Uterus (tissue), 3 donors: ENCODE measurements at regions not wholly inside any gene's neighbourhood (a gene's known extent, or its start where the extent isn't known, plus 50 kb on each side); places are given as distances from the start of the nearest gene placed in this dataset.

Source experiments
- DNase-seq, 2 donors: peaks; one replicate each; pipeline ENCODE4 v3.0.0-alpha.2; 2019 to 2020
- H3K27ac ChIP-seq, 2 donors: fragments of 200-600 bp; sonication (generic); 1 replicate in 1 of 2; 2 replicates in 1 of 2; pipeline ENCODE4 v1.5.1; 2016 to 2018
- H3K27me3 ChIP-seq, 2 donors: fragments of 200-600 bp; sonication (generic); one replicate each; pipeline ENCODE4 v1.5.1; 2018 to 2019; ENCODE audit warnings: control low read depth in 1 of 2
- H3K36me3 ChIP-seq, 2 donors: fragments of 200-600 bp; sonication (generic); one replicate each; pipeline ENCODE4 v1.5.1; 2019; ENCODE audit warnings: control low read depth in 1 of 2
- H3K4me1 ChIP-seq, 2 donors: fragments of 200-600 bp; sonication (generic); one replicate each; pipeline ENCODE4 v1.5.1; 2018 to 2019; ENCODE audit warnings: control low read depth in 1 of 2
- H3K4me3 ChIP-seq, 2 donors: fragments of 200-600 bp; sonication (generic); 1 replicate in 1 of 2; 2 replicates in 1 of 2; pipeline ENCODE4 v1.5.1; 2018 to 2019; ENCODE audit warnings: mild to moderate bottlenecking in 1 of 2
- H3K9me3 ChIP-seq, 2 donors: fragments of 200-600 bp; sonication (generic); one replicate each; pipeline ENCODE4 v1.5.1; 2019; ENCODE audit warnings: control low read depth in 1 of 2
- POLR2A ChIP-seq, 2 donors: fragments of 450-650 bp; IDR thresholded peaks; one replicate each; pipeline ENCODE4 v1.6.1; 2016; ENCODE audit warnings: antibody characterized with exemption in 2 of 2, mild to moderate bottlenecking in 1 of 2, moderate library complexity in 1 of 2
- intact Hi-C: fragments of 100-400 bp; cut with DNase I; formaldehyde crosslinking; loops from one replicate; pipeline ENCODE4 v1.15.1; 2023; ENCODE audit warnings: low total_unique reads
- TF ChIP-seq, protein P1 (sequence below), 4 experiments: fragments of 200-600 bp in 2 of 4; fragments of 450-650 bp in 2 of 4; sonication (generic) in 2 of 4; IDR thresholded peaks; one replicate each; pipeline ENCODE4 v1.5.1; 2016 to 2019; ENCODE audit warnings: antibody characterized with exemption in 4 of 4, mild to moderate bottlenecking in 2 of 4, moderate library complexity in 1 of 4
- donor health status: DM: yes; HTN: yes; CAD: no.

DNA sequence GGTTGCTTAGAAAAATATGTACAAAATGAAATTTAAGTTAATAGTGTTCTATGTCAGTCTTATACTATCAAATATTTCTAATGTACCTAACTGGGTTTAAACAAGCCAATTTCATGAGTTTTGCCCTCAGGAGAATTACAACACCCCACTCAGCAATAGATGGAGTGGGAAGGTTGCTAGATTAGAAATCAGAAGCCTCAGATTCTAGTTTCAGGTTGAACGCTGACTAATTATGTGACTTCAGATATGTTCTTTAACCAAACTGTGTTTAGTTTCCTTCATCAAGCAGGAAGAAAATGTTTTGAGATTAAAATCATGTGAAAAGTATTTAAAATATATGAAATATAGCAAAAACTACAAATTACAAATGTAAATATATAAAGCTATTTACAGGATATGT lies 133.8 kb upstream of the KCNH7 start:
- H3K27ac ChIP-seq, result no peak overlapping the region
- no peak for TF ChIP-seq POLR2A (IDR thresholded peaks at IDR 0.05)
- TF ChIP-seq, protein P1, sequence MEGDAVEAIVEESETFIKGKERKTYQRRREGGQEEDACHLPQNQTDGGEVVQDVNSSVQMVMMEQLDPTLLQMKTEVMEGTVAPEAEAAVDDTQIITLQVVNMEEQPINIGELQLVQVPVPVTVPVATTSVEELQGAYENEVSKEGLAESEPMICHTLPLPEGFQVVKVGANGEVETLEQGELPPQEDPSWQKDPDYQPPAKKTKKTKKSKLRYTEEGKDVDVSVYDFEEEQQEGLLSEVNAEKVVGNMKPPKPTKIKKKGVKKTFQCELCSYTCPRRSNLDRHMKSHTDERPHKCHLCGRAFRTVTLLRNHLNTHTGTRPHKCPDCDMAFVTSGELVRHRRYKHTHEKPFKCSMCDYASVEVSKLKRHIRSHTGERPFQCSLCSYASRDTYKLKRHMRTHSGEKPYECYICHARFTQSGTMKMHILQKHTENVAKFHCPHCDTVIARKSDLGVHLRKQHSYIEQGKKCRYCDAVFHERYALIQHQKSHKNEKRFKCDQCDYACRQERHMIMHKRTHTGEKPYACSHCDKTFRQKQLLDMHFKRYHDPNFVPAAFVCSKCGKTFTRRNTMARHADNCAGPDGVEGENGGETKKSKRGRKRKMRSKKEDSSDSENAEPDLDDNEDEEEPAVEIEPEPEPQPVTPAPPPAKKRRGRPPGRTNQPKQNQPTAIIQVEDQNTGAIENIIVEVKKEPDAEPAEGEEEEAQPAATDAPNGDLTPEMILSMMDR (IDR thresholded peaks at IDR 0.05), result no peak
- H3K36me3 ChIP-seq, result no peaks in the 10 kb centered on the region
- no peaks in the 10 kb centered on the region for H3K4me1 ChIP-seq
- DNase-seq, result no peak
- no peaks in the 10 kb centered on the region for H3K27me3 ChIP-seq
- H3K4me3 ChIP-seq, result no peak overlapping the region
- H3K9me3 ChIP-seq, result no peaks in the 10 kb centered on the region
- intact Hi-C loops, result no loop called here

DNA sequence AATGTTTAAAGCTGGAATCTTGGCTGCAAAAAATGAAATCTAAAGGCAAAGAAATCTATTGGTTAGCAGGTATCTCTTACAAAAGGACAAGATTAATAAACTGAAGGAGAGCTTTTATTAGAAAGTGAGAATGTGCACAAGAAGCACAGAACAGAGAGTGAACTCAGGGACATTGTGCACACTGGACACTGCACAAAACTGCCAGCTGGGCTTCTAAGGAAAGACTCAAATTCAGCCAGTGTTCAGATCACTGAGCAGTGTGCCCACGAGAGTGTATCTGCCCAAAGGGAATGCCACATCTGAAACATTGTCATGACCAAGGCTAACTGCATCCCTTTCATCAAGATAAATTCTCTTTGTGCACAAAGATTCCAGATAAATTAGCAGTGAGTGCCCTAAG lies 129.7 kb upstream of the KCNH7 start:
- DNase-seq, result no peak
- intact Hi-C loops, result no loop called here
- Histone ChIP-seq H3K4me1 (no peaks in the 10 kb centered on the region), H3K9me3 (no peaks in the 10 kb centered on the region), H3K27ac (no peak overlapping the region), H3K36me3 (no peaks in the 10 kb centered on the region), H3K27me3 (no peaks in the 10 kb centered on the region), H3K4me3 (no peak overlapping the region)
- TF ChIP-seq POLR2A (IDR thresholded peaks at IDR 0.05), result no peak
- TF ChIP-seq, protein P1 (IDR thresholded peaks at IDR 0.05), result no peak

DNA sequence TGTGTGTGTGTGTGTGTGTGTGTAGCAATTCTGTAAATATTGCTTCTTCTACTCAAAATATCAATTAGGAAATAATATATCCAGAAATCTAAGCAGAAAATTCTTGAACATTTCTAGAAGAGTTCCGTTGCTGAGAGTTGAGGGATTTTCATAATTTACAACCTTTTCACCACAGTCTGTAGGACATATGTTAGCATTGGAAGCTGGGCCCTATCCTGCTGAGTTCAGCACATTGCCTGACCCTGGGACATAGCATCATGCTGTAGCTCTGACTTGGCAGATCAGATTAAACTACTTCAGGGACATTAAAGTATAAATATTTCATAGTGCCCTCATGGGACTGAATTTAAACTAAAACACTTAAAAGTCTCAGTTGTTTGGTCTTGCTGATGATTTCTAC lies 129.2 kb upstream of the KCNH7 start:
- TF ChIP-seq, protein P1 (IDR thresholded peaks at IDR 0.05), result no peak
- TF ChIP-seq POLR2A (IDR thresholded peaks at IDR 0.05), result no peak
- intact Hi-C loops, result no loop called here
- Histone ChIP-seq H3K27me3 (no peaks in the 10 kb centered on the region), H3K4me3 (no peak overlapping the region), H3K36me3 (no peaks in the 10 kb centered on the region), H3K9me3 (no peaks in the 10 kb centered on the region), H3K4me1 (no peaks in the 10 kb centered on the region), H3K27ac (no peak overlapping the region)
- DNase-seq, result no peak

DNA sequence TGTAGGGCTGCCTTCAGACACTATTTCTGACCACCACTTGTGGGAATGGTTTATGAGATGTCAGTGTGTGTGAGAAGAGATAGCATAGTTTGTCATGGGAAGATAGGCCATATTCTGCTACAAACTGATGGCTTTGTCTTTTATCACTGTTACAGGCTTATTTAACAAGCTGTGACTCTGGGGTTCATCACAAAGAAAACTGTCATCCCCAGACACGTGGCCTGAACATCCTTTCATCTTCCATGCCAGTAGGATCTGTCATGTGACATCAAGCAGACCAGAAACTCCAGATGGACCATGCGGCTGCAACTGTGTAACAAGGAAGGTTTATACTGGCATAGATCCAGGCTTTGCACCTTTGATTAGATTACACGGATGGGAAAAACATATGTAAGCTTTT lies 128.6 kb upstream of the KCNH7 start:
- H3K4me3 ChIP-seq, result no peak overlapping the region
- intact Hi-C loops, result no loop called here
- no peaks in the 10 kb centered on the region for H3K4me1 ChIP-seq
- H3K9me3 ChIP-seq, result no peaks in the 10 kb centered on the region
- DNase-seq, result no peak
- H3K36me3 ChIP-seq, result no peaks in the 10 kb centered on the region
- H3K27ac ChIP-seq, result no peak overlapping the region
- H3K27me3 ChIP-seq, result no peaks in the 10 kb centered on the region
- TF ChIP-seq POLR2A (IDR thresholded peaks at IDR 0.05), result no peak
- TF ChIP-seq, protein P1 (IDR thresholded peaks at IDR 0.05), result no peak

DNA sequence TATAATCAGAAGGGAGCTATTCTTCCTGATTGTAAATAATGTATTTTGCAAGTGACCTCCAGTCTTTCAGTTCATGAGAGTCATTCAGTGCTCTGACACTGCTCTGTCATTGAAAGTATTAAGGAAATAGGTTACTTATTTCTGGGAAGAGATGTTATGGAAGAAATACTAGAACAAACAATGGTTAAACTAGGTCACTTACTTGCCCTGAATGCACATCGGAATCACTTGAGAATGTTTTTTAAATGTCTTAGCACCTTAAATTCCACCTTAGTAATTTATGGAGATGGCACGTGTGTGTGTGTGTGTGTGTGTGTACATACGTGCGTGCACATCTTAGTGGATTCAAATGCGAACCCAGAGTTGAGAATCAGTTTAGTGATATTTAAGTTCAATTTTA lies 126.6 kb upstream of the KCNH7 start:
- intact Hi-C loops, result no loop called here
- TF ChIP-seq, protein P1 (IDR thresholded peaks at IDR 0.05), result no peak
- TF ChIP-seq POLR2A (IDR thresholded peaks at IDR 0.05), result no peak
- no peak overlapping the region for H3K4me3 ChIP-seq
- no peaks in the 10 kb centered on the region for H3K27me3 ChIP-seq
- no peaks in the 10 kb centered on the region for H3K9me3 ChIP-seq
- no peaks in the 10 kb centered on the region for H3K4me1 ChIP-seq
- DNase-seq, result no peak
- H3K27ac ChIP-seq, result no peak overlapping the region
- H3K36me3 ChIP-seq, result no peaks in the 10 kb centered on the region
